ENCODE measurements at regions not wholly inside any gene's neighbourhood (a gene's known extent, or its start where the extent isn't known, plus 50 kb on each side); places are given as distances from the start of the nearest gene placed in this dataset.

DNA sequence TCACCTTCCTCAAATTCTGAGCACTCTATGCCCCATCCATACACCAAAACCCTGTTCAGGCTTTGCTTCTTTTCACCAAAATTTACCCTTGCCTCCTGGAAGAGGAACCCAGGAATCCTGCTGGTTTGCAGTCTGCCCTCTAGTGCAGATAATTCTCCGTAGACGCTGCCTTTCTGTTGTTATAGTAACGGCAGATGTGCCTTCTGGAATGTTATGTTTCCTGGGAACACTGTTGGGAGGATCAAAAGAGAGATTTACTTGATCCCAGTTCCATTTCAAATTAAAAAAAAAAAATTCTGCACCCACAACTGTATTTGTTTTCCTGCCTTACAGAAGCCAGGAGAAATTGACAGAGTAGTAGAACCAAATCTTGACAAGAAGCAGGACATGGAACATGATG, 104.2 kb upstream of the RMST start:
- no peak overlapping the region for H3K4me3 ChIP-seq (ENCODE audit: low read length in 3 of 3)
- no peaks in the 10 kb centered on the region for H3K27me3 ChIP-seq (ENCODE audit: control insufficient read depth, insufficient read depth, low read length)
- intact Hi-C loops (cut with DNase I): no loop called here
- no peaks in the 10 kb centered on the region for H3K4me1 ChIP-seq (ENCODE audit: control insufficient read depth in 2 of 3, insufficient read depth in 2 of 3, low read depth in 1 of 3, low read length in 3 of 3)
- no peaks in the 10 kb centered on the region for H3K36me3 ChIP-seq (ENCODE audit: control insufficient read depth in 2 of 3, insufficient read depth in 3 of 3, low read length in 3 of 3)
- TF ChIP-seq, protein P1, sequence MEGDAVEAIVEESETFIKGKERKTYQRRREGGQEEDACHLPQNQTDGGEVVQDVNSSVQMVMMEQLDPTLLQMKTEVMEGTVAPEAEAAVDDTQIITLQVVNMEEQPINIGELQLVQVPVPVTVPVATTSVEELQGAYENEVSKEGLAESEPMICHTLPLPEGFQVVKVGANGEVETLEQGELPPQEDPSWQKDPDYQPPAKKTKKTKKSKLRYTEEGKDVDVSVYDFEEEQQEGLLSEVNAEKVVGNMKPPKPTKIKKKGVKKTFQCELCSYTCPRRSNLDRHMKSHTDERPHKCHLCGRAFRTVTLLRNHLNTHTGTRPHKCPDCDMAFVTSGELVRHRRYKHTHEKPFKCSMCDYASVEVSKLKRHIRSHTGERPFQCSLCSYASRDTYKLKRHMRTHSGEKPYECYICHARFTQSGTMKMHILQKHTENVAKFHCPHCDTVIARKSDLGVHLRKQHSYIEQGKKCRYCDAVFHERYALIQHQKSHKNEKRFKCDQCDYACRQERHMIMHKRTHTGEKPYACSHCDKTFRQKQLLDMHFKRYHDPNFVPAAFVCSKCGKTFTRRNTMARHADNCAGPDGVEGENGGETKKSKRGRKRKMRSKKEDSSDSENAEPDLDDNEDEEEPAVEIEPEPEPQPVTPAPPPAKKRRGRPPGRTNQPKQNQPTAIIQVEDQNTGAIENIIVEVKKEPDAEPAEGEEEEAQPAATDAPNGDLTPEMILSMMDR (IDR thresholded peaks at IDR 0.05; ENCODE audit: borderline replicate concordance, extremely low read depth, insufficient read depth): no peak
- no peak overlapping the region for H3K27ac ChIP-seq (ENCODE audit: low read depth in 2 of 2, low read length in 2 of 2)
- FAIRE-seq: no peak
- H3K9me3 ChIP-seq (ENCODE audit: control insufficient read depth in 2 of 3, insufficient read depth in 1 of 3, low read length in 3 of 3): no peaks in the 10 kb centered on the region
- no peak overlapping the region for H3K9ac ChIP-seq (ENCODE audit: low read length in 3 of 3)
- DNase-seq: peak in 1 of 5 donors; percentile 19

DNA sequence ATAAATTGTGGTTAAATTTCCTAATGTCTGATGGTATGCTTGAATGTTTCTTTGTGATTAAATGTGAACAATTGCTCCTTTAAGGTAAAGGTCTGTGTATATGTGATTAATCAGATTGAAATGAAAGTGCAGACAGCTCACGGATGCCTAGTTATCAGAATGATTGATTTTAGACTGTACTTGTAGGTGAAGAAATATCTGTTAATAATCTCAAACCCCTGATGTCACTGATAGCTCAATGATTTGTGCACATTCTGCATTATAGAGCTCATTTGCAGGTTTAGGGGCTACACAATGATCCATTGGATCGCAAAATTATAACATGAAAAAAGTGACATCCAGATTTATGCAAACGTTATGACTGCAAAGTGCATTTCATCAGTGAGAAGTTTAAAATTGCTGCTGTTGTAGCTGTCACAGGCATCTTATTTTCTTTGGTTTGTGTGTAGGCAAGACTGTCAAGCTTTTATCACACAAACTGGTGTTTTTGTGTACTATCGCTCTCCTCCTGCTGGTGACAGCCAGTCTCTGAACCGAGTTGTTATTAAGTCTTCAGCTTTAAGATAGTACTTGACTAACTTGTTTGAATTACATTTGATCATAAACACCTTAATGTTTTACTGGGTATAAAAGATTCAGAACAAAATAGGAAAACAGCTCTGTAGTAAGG, 103.4 kb upstream of the RMST start:
- FAIRE-seq: no peak
- H3K27ac ChIP-seq (ENCODE audit: low read depth in 2 of 2, low read length in 2 of 2): no peak overlapping the region
- H3K27me3 ChIP-seq (ENCODE audit: control insufficient read depth, insufficient read depth, low read length): no peaks in the 10 kb centered on the region
- H3K4me3 ChIP-seq (ENCODE audit: low read length in 3 of 3): no peak overlapping the region
- no peaks in the 10 kb centered on the region for H3K4me1 ChIP-seq (ENCODE audit: control insufficient read depth in 2 of 3, insufficient read depth in 2 of 3, low read depth in 1 of 3, low read length in 3 of 3)
- H3K36me3 ChIP-seq (ENCODE audit: control insufficient read depth in 2 of 3, insufficient read depth in 3 of 3, low read length in 3 of 3): no peaks in the 10 kb centered on the region
- peak in 1 of 5 donors; percentile 5 for DNase-seq
- intact Hi-C loops (cut with DNase I): no loop called here
- no peaks in the 10 kb centered on the region for H3K9me3 ChIP-seq (ENCODE audit: control insufficient read depth in 2 of 3, insufficient read depth in 1 of 3, low read length in 3 of 3)
- TF ChIP-seq, protein P1 (IDR thresholded peaks at IDR 0.05; ENCODE audit: borderline replicate concordance, extremely low read depth, insufficient read depth): no peak
- no peak overlapping the region for H3K9ac ChIP-seq (ENCODE audit: low read length in 3 of 3)

DNA sequence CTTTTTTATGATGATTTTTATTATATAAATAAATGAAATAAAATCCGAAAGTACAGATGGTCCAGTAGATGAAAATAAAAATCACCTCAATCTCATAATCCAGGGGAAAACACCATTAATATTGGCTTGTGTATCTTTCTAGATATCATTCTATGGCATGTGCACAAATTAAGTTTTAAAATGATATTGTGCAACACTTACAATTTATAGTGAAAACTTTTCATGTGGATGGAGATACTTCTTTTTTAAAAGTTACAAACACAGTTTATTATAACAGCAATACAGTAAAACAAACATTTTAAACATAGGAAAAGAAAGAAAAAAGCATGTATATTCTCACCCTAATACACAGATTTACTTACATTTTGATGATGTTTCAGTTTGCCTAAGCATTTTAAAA, 98.9 kb upstream of the RMST start:
- no peak for FAIRE-seq
- TF ChIP-seq, protein P1 (IDR thresholded peaks at IDR 0.05; ENCODE audit: borderline replicate concordance, extremely low read depth, insufficient read depth): no peak
- intact Hi-C loops (cut with DNase I): no loop called here
- H3K4me3 ChIP-seq (ENCODE audit: low read length in 3 of 3): no peak overlapping the region
- H3K9ac ChIP-seq (ENCODE audit: low read length in 3 of 3): no peak overlapping the region
- H3K27me3 ChIP-seq (ENCODE audit: control insufficient read depth, insufficient read depth, low read length): no peaks in the 10 kb centered on the region
- H3K36me3 ChIP-seq (ENCODE audit: control insufficient read depth in 2 of 3, insufficient read depth in 3 of 3, low read length in 3 of 3): no peaks in the 10 kb centered on the region
- H3K4me1 ChIP-seq (ENCODE audit: control insufficient read depth in 2 of 3, insufficient read depth in 2 of 3, low read depth in 1 of 3, low read length in 3 of 3): no peaks in the 10 kb centered on the region
- H3K27ac ChIP-seq (ENCODE audit: low read depth in 2 of 2, low read length in 2 of 2): no peak overlapping the region
- H3K9me3 ChIP-seq (ENCODE audit: control insufficient read depth in 2 of 3, insufficient read depth in 1 of 3, low read length in 3 of 3): no peaks in the 10 kb centered on the region
- no peak for DNase-seq

Measured in kidney (tissue), 13 donors.